NT2/D1 (cell line): ENCODE measurements at regions not wholly inside any gene's neighbourhood (a gene's known extent, or its start where the extent isn't known, plus 50 kb on each side); places are given as distances from the start of the nearest gene placed in this dataset.

Experiments used
- SUZ12 ChIP-seq: IDR thresholded peaks from 2 replicates; pipeline ENCODE4 v1.6.1; 2011; ENCODE audit not compliant: insufficient read length, insufficient read depth; ENCODE audit errors: extremely low read depth
- ZNF274 ChIP-seq: IDR thresholded peaks from 2 replicates; pipeline ENCODE4 v1.6.1; 2011; ENCODE audit warnings: mild to moderate bottlenecking, low read depth, low read length

GRCh38 chr3:177792311-177793030 is 595.2 kb upstream of the TBL1XR1 start:
- TF ChIP-seq ZNF274 (no peak), SUZ12 (no peak)
